ENCODE measurements at regions not wholly inside any gene's neighbourhood (a gene's known extent, or its start where the extent isn't known, plus 50 kb on each side); places are given as distances from the start of the nearest gene placed in this dataset.

- TF ChIP-seq CTCF (IDR thresholded peaks at IDR 0.05) (no peak), EZH2 (IDR thresholded peaks at IDR 0.05; ENCODE audit: borderline replicate concordance, insufficient read depth, low read depth, low read length, poor library complexity, severe bottlenecking) (no peak)
Measured at GRCh38 chr1:214882616-214883015, 199.9 kb upstream of the KCNK2 start.
